AG04449 (cell line): ENCODE measurements at regions not wholly inside any gene's neighbourhood (a gene's known extent, or its start where the extent isn't known, plus 50 kb on each side); places are given as distances from the start of the nearest gene placed in this dataset.

Source experiments
- CTCF ChIA-PET: fragments of 350-600 bp; formaldehyde crosslinking; extraction: SDS; loops from one replicate; lab custom pipeline; 2021; ENCODE audit warnings: antibody characterized with exemption; lab: Yijun Ruan, JAX
- POLR2A ChIA-PET: fragments of 400-600, 350-600 bp; formaldehyde crosslinking; extraction: SDS; loops from one replicate; lab custom pipeline; 2020; ENCODE audit warnings: antibody characterized with exemption, inconsistent platforms; lab: Yijun Ruan, JAX
- DNase-seq: peaks from one replicate; pipeline ENCODE4 v3.0.0-alpha.2; 2010; ENCODE audit warnings: low read depth, low spot score
- H3K4me3 ChIP-seq: 2 replicates; pipeline ENCODE4 v1.5.1; 2011; ENCODE audit warnings: low read depth, mild to moderate bottlenecking, control low read depth, low read length
- TF ChIP-seq, protein P1 (sequence below): IDR thresholded peaks from one replicate; pipeline ENCODE4 v1.5.1; 2011; ENCODE audit warnings: mild to moderate bottlenecking, moderate library complexity, low read length, control low read depth, inconsistent platforms; ENCODE audit not compliant: insufficient read depth; ENCODE audit errors: missing control alignments

DNA sequence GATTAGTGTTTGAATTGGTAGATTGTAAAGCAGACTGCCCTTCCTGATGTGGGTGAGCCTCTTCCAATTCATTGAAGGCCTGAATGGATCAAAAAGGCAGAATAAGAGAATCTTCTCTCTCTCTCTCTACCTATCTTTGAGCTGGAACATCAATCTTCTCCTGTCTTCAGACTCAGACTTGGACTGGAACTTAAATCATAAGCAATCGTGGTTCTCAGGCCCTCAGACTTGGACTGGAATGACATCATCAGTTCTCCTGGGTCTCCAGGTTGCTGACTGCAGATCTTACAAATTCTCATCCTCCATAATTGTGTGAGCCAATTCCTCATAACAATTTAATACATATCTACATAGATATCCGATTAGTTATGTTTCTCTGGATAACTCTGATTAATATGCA, 66.8 kb downstream of the IER5 start:
- no peak overlapping the region for H3K4me3 ChIP-seq
- DNase-seq: no peak
- ChIA-PET POLR2A (no interaction called here), CTCF (interaction anchor here (0.8 to 16.5 kb wide), 5 partner anchors 12 to 640 kb away, joined by 3 to 362 read pairs (median 23); partner anchors contain the start of gene MR1)
- TF ChIP-seq, protein P1, sequence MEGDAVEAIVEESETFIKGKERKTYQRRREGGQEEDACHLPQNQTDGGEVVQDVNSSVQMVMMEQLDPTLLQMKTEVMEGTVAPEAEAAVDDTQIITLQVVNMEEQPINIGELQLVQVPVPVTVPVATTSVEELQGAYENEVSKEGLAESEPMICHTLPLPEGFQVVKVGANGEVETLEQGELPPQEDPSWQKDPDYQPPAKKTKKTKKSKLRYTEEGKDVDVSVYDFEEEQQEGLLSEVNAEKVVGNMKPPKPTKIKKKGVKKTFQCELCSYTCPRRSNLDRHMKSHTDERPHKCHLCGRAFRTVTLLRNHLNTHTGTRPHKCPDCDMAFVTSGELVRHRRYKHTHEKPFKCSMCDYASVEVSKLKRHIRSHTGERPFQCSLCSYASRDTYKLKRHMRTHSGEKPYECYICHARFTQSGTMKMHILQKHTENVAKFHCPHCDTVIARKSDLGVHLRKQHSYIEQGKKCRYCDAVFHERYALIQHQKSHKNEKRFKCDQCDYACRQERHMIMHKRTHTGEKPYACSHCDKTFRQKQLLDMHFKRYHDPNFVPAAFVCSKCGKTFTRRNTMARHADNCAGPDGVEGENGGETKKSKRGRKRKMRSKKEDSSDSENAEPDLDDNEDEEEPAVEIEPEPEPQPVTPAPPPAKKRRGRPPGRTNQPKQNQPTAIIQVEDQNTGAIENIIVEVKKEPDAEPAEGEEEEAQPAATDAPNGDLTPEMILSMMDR: no peak

DNA sequence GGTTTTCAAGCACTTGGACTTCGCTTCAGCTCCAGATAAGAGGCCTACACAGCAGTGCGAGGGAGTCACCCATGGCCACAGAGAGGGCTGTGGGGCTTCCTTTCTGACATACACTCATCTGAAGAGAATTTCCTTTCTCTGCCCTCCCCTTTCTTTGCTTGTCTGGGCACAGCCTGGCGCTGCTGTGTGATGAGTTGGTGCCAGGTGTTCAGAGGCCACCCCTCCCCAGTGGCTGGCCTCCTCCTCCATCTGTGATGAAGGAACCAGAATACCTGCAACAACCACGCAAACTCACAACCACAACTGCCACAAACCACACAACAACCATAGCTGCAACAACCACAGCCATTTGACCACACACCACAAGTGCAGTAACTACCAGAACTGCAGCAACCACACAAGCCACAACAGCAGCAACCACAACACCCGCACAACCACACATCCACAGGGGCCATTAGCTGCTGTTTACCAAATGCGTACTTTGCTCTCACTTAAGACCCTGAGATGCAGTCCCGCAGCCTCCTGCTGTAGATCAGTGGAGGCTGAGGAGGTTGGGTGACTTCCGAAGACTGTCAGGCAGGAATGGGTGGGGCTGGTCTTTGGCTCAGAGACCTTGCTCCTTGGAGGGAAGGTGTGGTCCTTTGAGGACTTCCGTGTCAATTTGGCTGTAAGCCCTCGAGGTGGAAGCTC, 71.1 kb downstream of the IER5 start:
- no peak for DNase-seq
- POLR2A ChIA-PET: no interaction called here
- H3K4me3 ChIP-seq: no peak overlapping the region
- CTCF ChIA-PET: interaction anchor here (0.8 to 10.8 kb wide), 6 partner anchors 10 to 276 kb away, joined by 3 to 174 read pairs (median 6); no protein-coding TSS in a partner anchor
- TF ChIP-seq, protein P1: no peak

DNA sequence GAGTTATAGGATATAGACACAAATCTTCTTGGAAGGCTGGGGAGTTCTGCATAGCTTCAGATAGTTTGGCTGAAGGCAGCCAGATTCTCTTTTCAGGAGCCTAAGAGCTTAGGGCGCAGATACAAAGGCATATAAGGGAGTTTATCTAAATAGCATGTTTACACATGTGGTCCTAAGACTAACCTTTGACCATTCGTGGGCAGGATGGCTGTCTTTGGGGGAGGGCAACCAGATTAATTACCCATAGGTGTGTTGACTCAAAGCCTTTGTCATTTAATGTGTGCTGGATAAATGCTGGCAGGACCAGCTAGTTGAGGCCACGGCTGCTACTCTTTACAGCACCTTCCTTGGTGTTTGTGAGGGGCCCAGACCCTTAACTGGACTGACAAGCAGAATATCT, 71.8 kb downstream of the IER5 start:
- no peak for DNase-seq
- TF ChIP-seq, protein P1: no peak
- CTCF ChIA-PET: interaction anchor here (0.8 to 10.8 kb wide), 8 partner anchors 9 to 645 kb away, joined by 3 to 174 read pairs (median 5); no protein-coding TSS in a partner anchor
- no peak overlapping the region for H3K4me3 ChIP-seq
- POLR2A ChIA-PET: no interaction called here

DNA sequence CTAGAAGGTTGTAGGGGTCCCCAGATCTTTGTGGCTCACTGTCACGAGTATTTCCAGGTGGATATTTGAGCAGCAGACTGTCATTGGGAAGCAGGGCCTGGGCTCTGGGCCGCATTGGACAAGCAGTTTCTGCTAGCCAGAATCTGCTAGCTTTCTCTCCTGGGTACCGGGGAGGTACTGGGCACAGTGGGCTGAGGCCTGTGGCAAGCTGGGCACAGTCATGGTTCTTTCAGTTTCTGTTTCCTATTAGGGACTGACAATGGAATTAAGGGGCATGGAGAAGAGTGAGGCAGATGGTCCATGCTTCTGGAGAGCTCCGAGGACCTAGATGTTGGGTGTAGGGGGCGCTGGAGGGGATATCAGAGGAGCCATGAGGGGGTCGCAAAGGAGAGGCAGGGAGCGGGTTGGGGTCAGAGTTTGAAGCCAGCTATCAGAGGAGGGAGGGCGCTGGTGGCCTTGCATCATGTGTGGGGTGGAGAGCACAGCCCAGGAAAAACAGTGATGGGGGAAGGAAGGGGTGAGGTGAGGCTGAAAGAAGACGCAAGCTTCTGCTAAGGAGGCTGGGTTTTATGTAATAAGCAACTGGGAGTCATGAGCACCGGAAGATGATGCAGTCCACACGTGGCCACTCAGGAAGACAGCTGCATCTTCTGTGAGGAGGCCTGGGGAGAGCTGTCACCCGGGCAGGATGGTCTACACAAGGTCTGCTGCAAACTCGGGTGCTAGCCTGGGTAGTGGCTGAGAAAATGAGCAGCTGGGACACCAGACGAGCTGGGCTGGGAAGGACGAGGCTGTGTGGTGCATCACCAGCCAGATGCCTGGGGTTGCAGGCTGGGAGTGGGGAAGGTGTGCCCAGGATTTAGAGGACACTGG, 72.7 kb downstream of the IER5 start:
- DNase-seq: no peak
- no peak overlapping the region for H3K4me3 ChIP-seq
- POLR2A ChIA-PET: no interaction called here
- CTCF ChIA-PET: interaction anchor here (0.9 to 10.8 kb wide), 6 partner anchors 18 to 971 kb away, joined by 3 to 174 read pairs (median 6); no protein-coding TSS in a partner anchor
- TF ChIP-seq, protein P1: no peak

DNA sequence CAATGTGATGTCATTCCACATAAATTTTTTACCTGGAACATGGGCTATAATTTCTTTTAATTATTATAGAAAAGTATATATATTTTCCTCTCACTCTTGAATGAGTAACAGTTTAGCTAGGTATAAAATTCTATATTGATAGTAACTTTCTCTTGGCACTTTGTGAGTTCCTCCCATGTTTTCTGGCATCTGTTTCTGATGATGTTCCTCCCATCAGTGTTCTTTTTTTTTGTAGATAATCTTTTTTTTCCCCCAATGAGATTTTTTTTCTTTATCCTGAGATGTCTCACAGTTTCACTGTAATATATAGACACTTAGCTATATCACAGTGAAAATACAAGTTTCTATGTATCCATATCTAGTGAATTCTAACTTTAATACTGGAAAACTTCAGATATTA, 75.2 kb downstream of the IER5 start:
- TF ChIP-seq, protein P1: no peak
- POLR2A ChIA-PET: no interaction called here
- no peak for DNase-seq
- no peak overlapping the region for H3K4me3 ChIP-seq
- CTCF ChIA-PET: interaction anchor here (1.1 to 10.8 kb wide), 5 partner anchors 11 to 280 kb away, joined by 3 to 174 read pairs (median 13); no protein-coding TSS in a partner anchor
